OCI-LY1 (cell line): ENCODE measurements at regions not wholly inside any gene's neighbourhood (a gene's known extent, or its start where the extent isn't known, plus 50 kb on each side); places are given as distances from the start of the nearest gene placed in this dataset.

Experiments
- H2AFZ ChIP-seq: fragments of 200-600 bp; sonication (generic), shearing (Covaris generic); 2 replicates; pipeline ENCODE4 v1.6.0; 2014; ENCODE audit warnings: antibody characterized with exemption, mild to moderate bottlenecking, low read length
- H3F3A ChIP-seq: fragments of 200-600 bp; sonication (generic), shearing (Covaris generic); 2 replicates; pipeline ENCODE4 v1.6.0; 2014; ENCODE audit warnings: mild to moderate bottlenecking, antibody characterized with exemption, low read length, moderate library complexity; ENCODE audit not compliant: insufficient read depth
- H3K27ac ChIP-seq: fragments of 200-600 bp; sonication (generic); 2 replicates; pipeline ENCODE4 v1.5.1; 2014; ENCODE audit warnings: low read length, mixed run types, mild to moderate bottlenecking, low read depth; ENCODE audit not compliant: poor library complexity, severe bottlenecking
- H3K27me3 ChIP-seq: fragments of 200-600 bp; sonication (generic); 2 replicates; pipeline ENCODE4 v1.6.0; 2014; ENCODE audit warnings: antibody characterized with exemption, mild to moderate bottlenecking, low read length, moderate library complexity; ENCODE audit not compliant: insufficient read depth
- H3K36me3 ChIP-seq: fragments of 200-600 bp; sonication (generic); 2 replicates; pipeline ENCODE4 v1.6.1; 2014; ENCODE audit warnings: mild to moderate bottlenecking, antibody characterized with exemption, low read length, moderate library complexity, mixed read lengths; ENCODE audit not compliant: insufficient read depth
- H3K4me1 ChIP-seq: fragments of 200-600 bp; sonication (generic); 2 replicates; pipeline ENCODE4 v1.5.1; 2014; ENCODE audit warnings: mild to moderate bottlenecking, low read length, moderate library complexity; ENCODE audit not compliant: insufficient read depth, severe bottlenecking
- H3K4me2 ChIP-seq: fragments of 200-600 bp; sonication (generic), shearing (Covaris generic); 2 replicates; pipeline ENCODE4 v1.6.1; 2014; ENCODE audit warnings: low read length
- H3K4me3 ChIP-seq: fragments of 200-600 bp; sonication (generic); 2 replicates; pipeline ENCODE4 v1.5.1; 2014; ENCODE audit warnings: low read length, low read depth, mild to moderate bottlenecking, mixed read lengths; ENCODE audit not compliant: poor library complexity, severe bottlenecking
- H3K79me2 ChIP-seq: fragments of 200-600 bp; shearing (Covaris generic); 2 replicates; pipeline ENCODE4 v1.6.1; 2016; ENCODE audit warnings: mixed run types, low read length, mixed read lengths; ENCODE audit not compliant: insufficient read depth
- H3K9ac ChIP-seq: fragments of 200-600 bp; sonication (generic), shearing (Covaris generic); 2 replicates; pipeline ENCODE4 v1.6.1; 2014; ENCODE audit warnings: mild to moderate bottlenecking, low read length, mixed read lengths
- H3K9me2 ChIP-seq: fragments of 200-600 bp; sonication (generic), shearing (Covaris generic); 2 replicates; pipeline ENCODE4 v1.6.1; 2014; ENCODE audit warnings: low read depth, mild to moderate bottlenecking, low read length, mixed read lengths
- H3K9me3 ChIP-seq: fragments of 200-600 bp; shearing (Covaris generic); 2 replicates; pipeline ENCODE4 v1.6.1; 2014; ENCODE audit warnings: low read length, mixed read lengths
- H4K20me1 ChIP-seq: fragments of 200-600 bp; sonication (generic), shearing (Covaris generic); 2 replicates; pipeline ENCODE4 v1.6.0; 2016; ENCODE audit warnings: mild to moderate bottlenecking, low read length; ENCODE audit not compliant: insufficient read depth
- EZH2 ChIP-seq: fragments of 200-600 bp; sonication (generic), shearing (Covaris generic); IDR thresholded peaks from 2 replicates; pipeline ENCODE4 v1.8.0; 2017; ENCODE audit warnings: borderline replicate concordance, mixed run types, mild to moderate bottlenecking, antibody characterized with exemption, low read length, moderate library complexity, mixed read lengths
- TF ChIP-seq, protein P1 (sequence below): fragments of 200-600 bp; sonication (generic), shearing (Covaris generic); IDR thresholded peaks from 2 replicates; pipeline ENCODE4 v1.5.1; 2017; ENCODE audit warnings: mild to moderate bottlenecking, antibody characterized with exemption, low read length, moderate library complexity, mixed read lengths

- Histone ChIP-seq H3K4me2 (no peak overlapping the region), H3K9me3 (no peaks in the 10 kb centered on the region), H3K9me2 (no peaks in the 10 kb centered on the region), H3K79me2 (no peaks in the 10 kb centered on the region), H4K20me1 (no peaks in the 10 kb centered on the region), H3K4me1 (no peaks in the 10 kb centered on the region), H3K36me3 (no peaks in the 10 kb centered on the region), H3K27me3 (no peaks in the 10 kb centered on the region), H3F3A (no peaks in the 10 kb centered on the region), H3K9ac (no peak overlapping the region), H2AFZ (no peak overlapping the region), H3K27ac (no peak overlapping the region), H3K4me3 (no peak overlapping the region)
- TF ChIP-seq EZH2: no peak
- TF ChIP-seq, protein P1, sequence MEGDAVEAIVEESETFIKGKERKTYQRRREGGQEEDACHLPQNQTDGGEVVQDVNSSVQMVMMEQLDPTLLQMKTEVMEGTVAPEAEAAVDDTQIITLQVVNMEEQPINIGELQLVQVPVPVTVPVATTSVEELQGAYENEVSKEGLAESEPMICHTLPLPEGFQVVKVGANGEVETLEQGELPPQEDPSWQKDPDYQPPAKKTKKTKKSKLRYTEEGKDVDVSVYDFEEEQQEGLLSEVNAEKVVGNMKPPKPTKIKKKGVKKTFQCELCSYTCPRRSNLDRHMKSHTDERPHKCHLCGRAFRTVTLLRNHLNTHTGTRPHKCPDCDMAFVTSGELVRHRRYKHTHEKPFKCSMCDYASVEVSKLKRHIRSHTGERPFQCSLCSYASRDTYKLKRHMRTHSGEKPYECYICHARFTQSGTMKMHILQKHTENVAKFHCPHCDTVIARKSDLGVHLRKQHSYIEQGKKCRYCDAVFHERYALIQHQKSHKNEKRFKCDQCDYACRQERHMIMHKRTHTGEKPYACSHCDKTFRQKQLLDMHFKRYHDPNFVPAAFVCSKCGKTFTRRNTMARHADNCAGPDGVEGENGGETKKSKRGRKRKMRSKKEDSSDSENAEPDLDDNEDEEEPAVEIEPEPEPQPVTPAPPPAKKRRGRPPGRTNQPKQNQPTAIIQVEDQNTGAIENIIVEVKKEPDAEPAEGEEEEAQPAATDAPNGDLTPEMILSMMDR: no peak
Measured at GRCh38 chr10:118118716-118119115, 72.0 kb upstream of the RAB11FIP2 start.

DNA sequence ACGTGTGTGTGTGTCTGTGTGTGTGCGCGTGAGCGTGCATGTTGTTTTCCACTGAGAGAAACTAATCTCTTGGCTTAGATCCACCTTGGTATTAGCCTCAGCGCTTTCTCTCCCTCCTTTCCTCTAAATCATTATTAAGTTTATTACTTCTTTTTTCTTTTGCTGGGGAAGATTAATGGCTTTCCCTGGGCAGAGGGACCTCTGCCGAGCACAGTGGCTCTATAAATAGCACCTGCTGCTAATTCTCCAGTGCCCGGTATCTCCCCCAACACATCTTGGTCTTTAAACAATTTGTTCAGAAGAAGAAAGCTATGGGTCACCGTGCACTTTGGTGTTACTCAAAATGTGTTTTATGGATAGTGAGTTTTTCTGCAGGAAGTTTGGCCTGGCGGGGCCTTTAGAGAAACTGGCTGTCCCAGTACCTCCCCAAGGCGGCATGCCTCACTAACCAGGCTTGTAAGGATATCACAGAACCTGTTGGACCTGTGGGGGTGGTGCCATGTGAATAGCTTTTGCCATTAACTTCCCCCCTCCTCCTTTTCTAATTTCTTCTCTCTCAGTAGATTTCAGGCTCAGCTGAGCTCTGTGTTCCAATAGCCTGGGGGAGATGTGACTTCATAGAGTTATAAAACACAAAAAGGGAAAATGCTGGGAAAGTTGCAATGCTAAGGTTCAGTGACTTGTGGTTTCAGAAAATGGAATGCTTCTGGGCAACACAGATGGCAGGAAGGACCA, 70.1 kb upstream of the RAB11FIP2 start:
- no peaks in the 10 kb centered on the region for H3K4me1 ChIP-seq

DNA sequence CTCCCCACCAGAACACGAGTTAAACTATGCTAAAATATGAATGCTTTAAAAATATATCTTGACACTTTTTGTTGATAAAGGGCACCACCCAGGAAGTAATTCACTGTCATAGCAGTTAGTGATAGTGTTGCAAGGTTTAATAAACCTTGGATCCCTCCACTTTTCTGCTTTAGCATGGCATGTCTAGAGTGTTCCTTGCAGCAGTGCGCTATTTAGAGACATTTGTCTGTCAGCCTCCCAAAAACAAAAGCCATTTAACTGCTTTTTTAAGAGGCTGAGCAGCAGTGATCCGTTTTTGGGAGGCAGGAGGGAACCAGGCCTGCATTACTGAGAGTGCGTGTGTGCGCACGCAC, 69.6 kb upstream of the RAB11FIP2 start:
- no peak overlapping the region for H3K4me3 ChIP-seq
- H2AFZ ChIP-seq: no peak overlapping the region
- no peak overlapping the region for H3K27ac ChIP-seq
- H3K27me3 ChIP-seq: no peaks in the 10 kb centered on the region
- no peak for TF ChIP-seq EZH2
- TF ChIP-seq, protein P1: no peak
- H3K9me3 ChIP-seq: no peaks in the 10 kb centered on the region
- no peaks in the 10 kb centered on the region for H3K9me2 ChIP-seq
- no peaks in the 10 kb centered on the region for H3K36me3 ChIP-seq
- H3K9ac ChIP-seq: no peak overlapping the region
- no peaks in the 10 kb centered on the region for H4K20me1 ChIP-seq
- no peaks in the 10 kb centered on the region for H3K4me1 ChIP-seq
- no peak overlapping the region for H3K4me2 ChIP-seq
- H3F3A ChIP-seq: no peaks in the 10 kb centered on the region
- H3K79me2 ChIP-seq: no peaks in the 10 kb centered on the region

More for the DNA sequence above, 70.1 kb upstream of the RAB11FIP2 start:
- no peaks in the 10 kb centered on the region for H3K36me3 ChIP-seq
- H3F3A ChIP-seq: no peaks in the 10 kb centered on the region
- H3K9me2 ChIP-seq: no peaks in the 10 kb centered on the region
- H4K20me1 ChIP-seq: no peaks in the 10 kb centered on the region
- TF ChIP-seq, protein P1: no peak
- no peak for TF ChIP-seq EZH2
- H3K27ac ChIP-seq: no peak overlapping the region
- no peak overlapping the region for H3K9ac ChIP-seq
- no peak overlapping the region for H3K4me2 ChIP-seq
- no peak overlapping the region for H2AFZ ChIP-seq
- H3K9me3 ChIP-seq: no peaks in the 10 kb centered on the region
- no peaks in the 10 kb centered on the region for H3K79me2 ChIP-seq
- H3K4me3 ChIP-seq: no peak overlapping the region
- no peaks in the 10 kb centered on the region for H3K27me3 ChIP-seq
